Choroid plexus epithelial cell (primary cell): ENCODE measurements at regions not wholly inside any gene's neighbourhood (a gene's known extent, or its start where the extent isn't known, plus 50 kb on each side); places are given as distances from the start of the nearest gene placed in this dataset.

Experiments
- DNase-seq: peaks from one replicate; pipeline ENCODE4 v3.0.0-alpha.2; 2010; ENCODE audit warnings: low read depth
- H3K4me3 ChIP-seq: 2 replicates; pipeline ENCODE4 v1.5.1; 2011; ENCODE audit warnings: low read depth, mild to moderate bottlenecking, control low read depth, low read length, moderate library complexity
- TF ChIP-seq, protein P1 (sequence below): conservative IDR thresholded peaks from 2 replicates; pipeline ENCODE4 v1.5.1; 2011; ENCODE audit warnings: low read depth, mild to moderate bottlenecking, control low read depth, inconsistent platforms, low read length, moderate library complexity

DNA sequence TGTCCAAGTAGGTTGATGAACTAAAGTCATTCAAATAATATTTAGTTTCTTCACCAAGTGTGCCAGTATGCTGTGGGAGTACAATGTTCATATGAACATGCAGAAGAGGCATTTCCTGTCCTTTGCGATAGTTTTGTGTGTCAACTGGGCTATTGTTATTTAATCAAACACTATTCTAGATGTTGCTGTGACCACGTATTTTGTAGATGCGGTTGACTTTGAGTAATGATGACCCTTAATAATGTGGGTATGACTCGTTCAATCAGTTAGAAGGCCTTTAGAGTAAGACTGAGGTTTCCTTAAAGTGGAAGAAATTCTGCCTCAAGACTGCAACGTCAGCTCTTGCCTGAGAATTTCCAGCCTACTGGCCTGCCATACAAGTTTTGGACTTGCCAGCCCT, 470.7 kb upstream of the CBLB start:
- no peak for DNase-seq
- TF ChIP-seq, protein P1, sequence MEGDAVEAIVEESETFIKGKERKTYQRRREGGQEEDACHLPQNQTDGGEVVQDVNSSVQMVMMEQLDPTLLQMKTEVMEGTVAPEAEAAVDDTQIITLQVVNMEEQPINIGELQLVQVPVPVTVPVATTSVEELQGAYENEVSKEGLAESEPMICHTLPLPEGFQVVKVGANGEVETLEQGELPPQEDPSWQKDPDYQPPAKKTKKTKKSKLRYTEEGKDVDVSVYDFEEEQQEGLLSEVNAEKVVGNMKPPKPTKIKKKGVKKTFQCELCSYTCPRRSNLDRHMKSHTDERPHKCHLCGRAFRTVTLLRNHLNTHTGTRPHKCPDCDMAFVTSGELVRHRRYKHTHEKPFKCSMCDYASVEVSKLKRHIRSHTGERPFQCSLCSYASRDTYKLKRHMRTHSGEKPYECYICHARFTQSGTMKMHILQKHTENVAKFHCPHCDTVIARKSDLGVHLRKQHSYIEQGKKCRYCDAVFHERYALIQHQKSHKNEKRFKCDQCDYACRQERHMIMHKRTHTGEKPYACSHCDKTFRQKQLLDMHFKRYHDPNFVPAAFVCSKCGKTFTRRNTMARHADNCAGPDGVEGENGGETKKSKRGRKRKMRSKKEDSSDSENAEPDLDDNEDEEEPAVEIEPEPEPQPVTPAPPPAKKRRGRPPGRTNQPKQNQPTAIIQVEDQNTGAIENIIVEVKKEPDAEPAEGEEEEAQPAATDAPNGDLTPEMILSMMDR, result no peak
- no peak overlapping the region for H3K4me3 ChIP-seq

DNA sequence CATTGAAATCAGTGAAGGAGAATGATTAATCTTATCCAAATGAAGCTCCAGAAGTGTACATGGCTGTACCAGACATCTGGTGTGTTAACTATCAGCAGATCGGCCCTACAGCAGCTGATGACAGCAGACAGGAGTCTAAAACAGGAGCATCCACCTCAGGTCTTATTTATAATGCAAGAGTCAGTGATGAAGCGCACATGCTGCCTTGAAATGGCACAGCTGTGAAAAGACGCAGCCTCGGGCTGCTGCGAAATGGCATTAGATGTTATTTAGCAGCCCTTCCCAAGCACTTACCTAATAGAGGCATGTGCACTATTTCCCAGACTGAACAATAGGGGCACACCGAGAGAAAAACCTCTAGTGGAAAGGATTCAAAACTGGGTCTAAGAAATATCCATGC, 472.3 kb upstream of the CBLB start:
- H3K4me3 ChIP-seq, result no peak overlapping the region
- DNase-seq, result no peak
- TF ChIP-seq, protein P1, result no peak

DNA sequence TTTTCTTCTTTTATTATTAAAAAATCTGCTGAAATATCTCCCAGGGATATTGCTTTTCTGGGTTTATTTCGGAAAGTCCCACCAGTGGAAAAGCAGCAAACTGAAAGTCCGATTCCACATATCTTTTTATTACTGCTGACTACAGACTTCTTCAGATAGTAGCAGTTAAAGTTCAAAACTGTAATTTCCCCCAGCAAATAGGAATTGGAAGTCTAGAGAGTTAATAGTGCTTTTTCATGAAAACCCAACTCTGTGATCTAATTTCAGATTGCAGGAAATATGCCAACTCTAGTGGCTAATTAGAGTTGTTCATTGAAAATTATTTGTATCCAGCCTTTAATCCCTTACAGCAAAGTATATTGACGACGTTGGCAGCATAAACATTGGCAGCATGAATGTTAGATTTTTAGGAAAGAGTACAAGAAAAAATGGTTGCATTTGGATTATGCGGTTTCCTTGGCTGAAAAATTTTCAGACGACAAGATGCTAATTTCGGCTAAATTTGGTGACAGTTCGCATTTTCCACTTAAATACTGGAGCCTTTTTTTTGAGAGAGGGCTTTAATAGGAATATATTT, 472.9 kb upstream of the CBLB start:
- no peak for DNase-seq
- no peak overlapping the region for H3K4me3 ChIP-seq

DNA sequence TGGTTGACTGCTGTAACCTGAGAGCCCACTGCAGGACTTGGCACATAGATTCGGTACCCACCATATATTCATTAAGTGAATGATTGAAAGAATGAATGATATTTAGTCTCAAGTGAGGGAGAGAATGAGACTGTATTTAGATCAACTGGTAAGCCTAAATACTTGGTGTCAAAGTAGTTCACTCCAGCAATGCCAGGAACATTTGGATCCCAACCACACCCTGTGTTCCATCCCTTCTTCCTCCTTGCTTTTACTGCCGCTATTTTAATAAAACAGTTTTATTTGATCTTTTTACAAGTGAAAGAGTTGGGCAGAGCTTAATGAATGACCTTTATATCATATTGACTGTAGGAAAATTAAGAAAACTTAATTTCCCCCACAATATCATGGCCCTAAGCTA, 473.6 kb upstream of the CBLB start:
- TF ChIP-seq, protein P1, result no peak
- H3K4me3 ChIP-seq, result no peak overlapping the region
- no peak for DNase-seq

More for the DNA sequence above, 472.9 kb upstream of the CBLB start:
- TF ChIP-seq, protein P1, result no peak

DNA sequence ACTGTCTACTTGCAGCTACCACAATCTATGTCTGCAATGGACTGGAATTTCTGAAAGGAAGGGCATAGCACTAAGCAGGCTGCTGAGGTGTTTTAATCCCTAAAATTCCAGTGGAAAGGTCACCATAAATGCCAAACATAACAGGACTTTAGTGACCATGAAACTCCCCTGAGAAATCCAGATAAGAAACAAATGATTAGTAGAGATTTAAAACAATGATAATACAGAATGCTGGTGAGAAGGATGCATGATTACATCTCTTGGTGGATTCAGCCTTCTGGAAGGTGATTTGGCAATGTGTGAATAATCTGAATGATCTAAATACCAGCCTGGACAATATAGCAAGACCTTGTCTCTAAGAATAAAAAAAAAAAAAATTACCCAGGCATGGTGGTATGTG, 475.0 kb upstream of the CBLB start:
- no peak for DNase-seq
- TF ChIP-seq, protein P1, result no peak
- no peak overlapping the region for H3K4me3 ChIP-seq

DNA sequence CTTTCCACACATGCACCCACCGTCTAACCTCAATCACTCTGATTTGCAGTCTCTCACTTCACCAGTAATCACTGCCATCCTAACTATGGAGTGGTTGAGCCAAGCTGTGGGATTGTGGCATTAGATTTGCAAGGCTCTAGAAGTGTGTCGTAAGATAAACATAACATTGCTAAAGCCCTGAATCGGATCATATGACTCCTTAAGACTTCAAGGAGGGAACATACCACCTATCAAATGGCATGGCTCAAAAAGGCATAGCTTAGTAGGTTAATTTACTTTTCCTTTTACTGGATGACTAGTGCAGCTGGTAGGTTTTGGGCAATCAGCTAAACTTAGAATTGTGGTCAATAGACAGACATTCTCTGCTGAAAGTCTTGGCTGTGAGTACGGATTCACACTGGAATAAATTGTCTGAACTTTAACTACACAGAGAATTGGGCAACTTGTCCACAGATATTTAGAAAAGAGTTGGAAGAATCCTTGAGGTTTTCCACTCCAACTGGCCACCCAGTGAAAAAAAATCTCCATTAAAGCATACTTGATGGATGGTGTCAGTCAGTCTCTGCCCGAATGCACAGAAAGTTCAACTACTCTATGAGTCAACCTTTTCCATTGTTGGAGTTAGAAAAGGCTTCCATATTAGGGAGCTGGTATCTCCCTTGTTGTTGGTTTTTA, 476.7 kb upstream of the CBLB start:
- TF ChIP-seq, protein P1, result peak; percentile 15
- DNase-seq, result peak; percentile 97
- no peak overlapping the region for H3K4me3 ChIP-seq

DNA sequence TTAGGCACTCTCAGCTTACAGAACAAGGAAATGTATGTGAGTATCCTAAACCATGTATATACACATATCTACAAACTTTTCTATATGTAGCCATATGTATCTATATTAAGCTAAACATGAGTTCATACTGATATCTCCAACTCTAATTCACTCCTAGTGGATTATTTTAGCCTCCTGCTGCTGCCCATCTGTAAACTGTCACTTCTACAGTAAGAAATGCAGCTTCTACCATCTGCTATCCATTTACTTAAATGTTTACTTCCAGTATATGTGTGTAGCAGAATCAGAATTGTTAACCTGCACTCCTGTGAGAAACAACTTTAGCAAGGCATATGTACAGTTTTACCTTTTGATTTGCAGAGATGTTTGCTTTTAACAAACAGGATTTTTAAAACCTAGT, 478.5 kb upstream of the CBLB start:
- H3K4me3 ChIP-seq, result no peak overlapping the region
- TF ChIP-seq, protein P1, result no peak
- DNase-seq, result no peak
